ENCODE measurements at regions not wholly inside any gene's neighbourhood (a gene's known extent, or its start where the extent isn't known, plus 50 kb on each side); places are given as distances from the start of the nearest gene placed in this dataset.

GRCh38 chr20:6863355-6863754 is 95.9 kb downstream of the BMP2 start:
- Histone ChIP-seq H3K9me3 (no peaks in the 10 kb centered on the region), H2AFZ (ENCODE audit: low read depth) (no peak overlapping the region), H4K20me1 (ENCODE audit: insufficient read depth) (no peaks in the 10 kb centered on the region), H3K4me1 (ENCODE audit: control insufficient read depth in 1 of 2, insufficient read depth in 2 of 2, low read depth in 1 of 2, low read length in 1 of 2) (no peaks in the 10 kb centered on the region), H3K4me2 (no peak overlapping the region), H3K27ac (ENCODE audit: low read depth in 2 of 2, low read length in 1 of 2) (no peak overlapping the region), H3K36me3 (replicated peaks in 1 of 2; ENCODE audit: control insufficient read depth in 1 of 2, insufficient read depth in 2 of 2, low read length in 1 of 2) (no peaks in the 10 kb centered on the region), H3F3A (replicated peaks; ENCODE audit: insufficient read depth) (no peaks in the 10 kb centered on the region), H3K9me2 (no peaks in the 10 kb centered on the region), H3K4me3 (ENCODE audit: low read depth in 2 of 2, low read length in 1 of 2) (no peak overlapping the region), H3K27me3 (ENCODE audit: insufficient read depth) (no peaks in the 10 kb centered on the region), H3K9ac (no peak overlapping the region), H3K79me2 (ENCODE audit: insufficient read depth) (no peaks in the 10 kb centered on the region)
- no peak for DNase-seq
- CTCF ChIA-PET: no interaction called here
- TF ChIP-seq EP300 (IDR thresholded peaks at IDR 0.05; ENCODE audit: borderline replicate concordance in 1 of 2, low read depth in 1 of 2, low read length in 1 of 2) (no peak), MXI1 (IDR thresholded peaks at IDR 0.05; ENCODE audit: low read depth, low read length) (no peak), NFIC (IDR thresholded peaks at IDR 0.05; ENCODE audit: borderline replicate concordance) (no peak), JUND (IDR thresholded peaks at IDR 0.05) (no peak), TAF1 (IDR thresholded peaks at IDR 0.05; ENCODE audit: borderline replicate concordance, low read depth, low read length) (no peak), RXRA (IDR thresholded peaks at IDR 0.05; ENCODE audit: borderline replicate concordance, low read depth) (no peak), MAX (IDR thresholded peaks at IDR 0.05; ENCODE audit: low read depth) (no peak), FOXM1 (IDR thresholded peaks at IDR 0.05; ENCODE audit: low read depth) (no peak), CHD2 (IDR thresholded peaks at IDR 0.05; ENCODE audit: low read length, partially characterized antibody) (no peak), USF2 (IDR thresholded peaks at IDR 0.05; ENCODE audit: borderline replicate concordance, low read depth, low read length) (no peak), RAD21 (IDR thresholded peaks at IDR 0.05; ENCODE audit: low read length) (no peak), ELF1 (IDR thresholded peaks at IDR 0.05) (no peak), ZBTB33 (IDR thresholded peaks at IDR 0.05; ENCODE audit: borderline replicate concordance, low read depth) (no peak), PBX3 (IDR thresholded peaks at IDR 0.05) (no peak), REST (IDR thresholded peaks at IDR 0.05; ENCODE audit: low read depth, low read length) (no peak), POLR2AphosphoS5 (IDR thresholded peaks at IDR 0.05; ENCODE audit: low read depth, low read length) (no peak), GATA2 (CRISPR knock-in tag; IDR thresholded peaks at IDR 0.05) (no peak), GABPA (IDR thresholded peaks at IDR 0.05; ENCODE audit: low read depth) (no peak)
- WGBS (ENCODE audit: low lambda C conversion rate): 15% methylated on average over 2 of the region's 2 CpGs
- POLR2A ChIA-PET: no interaction called here
